ENCODE measurements at regions not wholly inside any gene's neighbourhood (a gene's known extent, or its start where the extent isn't known, plus 50 kb on each side); places are given as distances from the start of the nearest gene placed in this dataset.

DNA sequence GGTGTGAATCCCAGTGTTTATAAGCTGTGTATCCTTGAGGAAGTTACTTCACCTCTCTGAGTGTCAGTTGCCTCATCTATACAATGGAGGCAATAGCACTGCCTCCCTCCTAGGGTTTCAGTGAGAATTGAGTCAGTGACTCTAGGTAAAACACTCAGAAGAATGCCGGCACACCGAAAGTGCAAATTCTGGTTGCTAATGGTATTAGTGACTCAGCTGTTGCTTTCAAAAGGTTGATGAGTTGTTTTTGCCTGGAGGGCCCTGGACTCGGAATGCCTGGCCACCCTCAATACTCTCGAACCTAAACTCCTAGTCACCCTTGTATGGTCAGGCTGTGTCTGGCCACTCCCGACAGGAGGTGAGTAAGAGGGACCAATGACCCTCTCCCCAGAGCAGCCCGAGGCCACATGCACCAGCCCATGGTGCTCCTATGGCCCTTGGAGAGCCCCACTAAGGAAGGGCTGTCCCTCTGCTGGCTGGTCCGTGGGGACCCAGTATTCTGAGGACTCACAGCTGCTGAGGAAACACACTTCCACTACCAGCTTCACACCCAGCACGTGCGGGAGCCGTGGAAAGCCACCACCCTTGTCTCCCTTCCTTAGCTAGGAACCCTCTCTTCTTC is 60.2 kb downstream of the CALML3 start:
- no peak for TF ChIP-seq CTCF (IDR thresholded peaks at IDR 0.05; ENCODE audit: insufficient read depth, low read length, poor library complexity, severe bottlenecking)
- H3K36me3 ChIP-seq (ENCODE audit: control insufficient read depth, insufficient read depth, low read length), result no peaks in the 10 kb centered on the region
- peaks cover 6% of the 10 kb centered on the region for H3K27me3 ChIP-seq (replicated peaks; ENCODE audit: control insufficient read depth, insufficient read depth, low read length)
- no peak overlapping the region for H3K4me3 ChIP-seq (replicated peaks; ENCODE audit: low read depth, low read length)
- peak; percentile 72 for DNase-seq (ENCODE audit: extremely low read depth, insufficient read length)

DNA sequence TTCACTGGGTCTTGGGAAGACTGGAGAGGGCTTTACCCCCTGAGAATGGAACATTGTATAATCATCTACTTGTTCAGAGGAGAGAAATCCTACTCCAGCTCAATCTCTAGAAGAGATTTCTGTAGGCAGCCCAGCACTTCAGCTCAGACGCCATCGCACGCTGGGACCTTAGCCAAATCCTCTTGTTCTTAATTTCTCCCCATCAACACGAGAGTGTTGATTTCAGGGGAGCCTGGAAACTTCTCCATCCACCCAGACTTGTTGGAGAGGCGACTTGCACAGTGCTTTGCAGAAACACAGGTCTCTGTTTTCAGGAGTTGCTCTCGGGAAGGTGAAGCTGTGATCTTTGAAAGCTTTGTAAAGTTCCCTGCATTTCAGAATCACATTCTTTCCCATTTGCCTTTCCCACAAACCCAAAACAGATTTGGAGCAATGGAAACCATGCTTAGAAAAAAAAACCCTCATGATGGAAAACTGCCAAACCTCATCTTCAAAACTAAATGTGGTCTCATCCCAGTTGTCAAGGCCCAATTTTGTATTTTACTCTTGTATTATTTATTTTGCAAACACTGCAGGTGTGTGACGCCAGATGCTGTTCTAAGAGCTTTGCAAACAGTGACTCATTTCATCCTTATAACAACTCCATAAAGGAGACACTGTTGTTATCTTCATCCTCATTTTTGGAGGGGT is 60.9 kb downstream of the CALML3 start:
- no peak overlapping the region for H3K4me3 ChIP-seq (replicated peaks; ENCODE audit: low read depth, low read length)
- no peak for DNase-seq (ENCODE audit: extremely low read depth, insufficient read length)
- no peak for TF ChIP-seq CTCF (IDR thresholded peaks at IDR 0.05; ENCODE audit: insufficient read depth, low read length, poor library complexity, severe bottlenecking)
- no peaks in the 10 kb centered on the region for H3K36me3 ChIP-seq (ENCODE audit: control insufficient read depth, insufficient read depth, low read length)
- H3K27me3 ChIP-seq (replicated peaks; ENCODE audit: control insufficient read depth, insufficient read depth, low read length), result peaks cover 6% of the 10 kb centered on the region

DNA sequence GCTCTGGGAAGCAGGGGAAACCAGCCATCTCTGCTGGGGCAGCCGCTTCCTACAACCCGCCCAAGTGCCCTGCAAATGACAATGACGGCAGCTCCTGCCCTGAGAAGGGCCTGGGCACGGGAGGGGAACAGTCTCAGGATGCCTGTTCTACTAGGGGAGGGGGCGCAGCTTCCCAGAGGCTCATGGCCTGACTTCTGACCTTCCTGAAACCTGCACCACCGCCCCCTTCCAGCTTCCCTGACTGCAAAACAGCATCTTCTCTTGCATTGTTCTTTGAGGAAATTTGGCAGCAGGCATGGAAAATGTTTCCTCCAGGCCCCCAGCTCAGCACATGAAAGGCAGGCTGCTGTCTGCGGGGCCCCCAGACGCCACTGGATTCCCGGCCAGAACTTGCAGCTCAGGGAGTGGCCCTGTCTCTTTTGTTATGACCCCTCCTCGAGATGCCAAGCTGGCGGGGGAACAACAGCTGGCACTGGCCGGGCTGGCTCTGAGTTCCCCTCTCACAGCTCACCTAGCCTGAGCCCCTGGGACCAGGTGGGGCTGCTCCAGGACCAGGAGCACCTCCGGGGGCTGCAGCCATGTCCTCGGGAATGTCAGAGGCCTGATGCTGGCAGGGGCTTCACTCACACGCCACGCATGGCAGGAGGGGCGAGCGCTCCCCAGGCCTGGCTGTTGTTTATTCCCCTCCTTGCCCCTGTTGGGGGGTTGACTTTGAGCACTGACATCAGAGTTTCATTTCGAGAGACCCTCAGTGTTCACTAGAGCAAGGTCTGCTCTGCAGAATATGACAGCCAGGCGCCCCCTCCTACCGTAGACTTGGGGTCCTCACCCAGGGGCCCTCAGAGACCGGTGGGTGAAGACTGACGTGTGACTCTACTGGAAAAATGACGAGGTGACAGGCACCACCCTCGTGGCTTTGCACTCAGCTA is 62.7 kb downstream of the CALML3 start:
- DNase-seq (ENCODE audit: extremely low read depth, insufficient read length), result no peak
- no peak overlapping the region for H3K4me3 ChIP-seq (replicated peaks; ENCODE audit: low read depth, low read length)
- H3K36me3 ChIP-seq (ENCODE audit: control insufficient read depth, insufficient read depth, low read length), result no peaks in the 10 kb centered on the region
- H3K27me3 ChIP-seq (replicated peaks; ENCODE audit: control insufficient read depth, insufficient read depth, low read length), result peaks cover 8% of the 10 kb centered on the region
- TF ChIP-seq CTCF (IDR thresholded peaks at IDR 0.05; ENCODE audit: insufficient read depth, low read length, poor library complexity, severe bottlenecking), result no peak

DNA sequence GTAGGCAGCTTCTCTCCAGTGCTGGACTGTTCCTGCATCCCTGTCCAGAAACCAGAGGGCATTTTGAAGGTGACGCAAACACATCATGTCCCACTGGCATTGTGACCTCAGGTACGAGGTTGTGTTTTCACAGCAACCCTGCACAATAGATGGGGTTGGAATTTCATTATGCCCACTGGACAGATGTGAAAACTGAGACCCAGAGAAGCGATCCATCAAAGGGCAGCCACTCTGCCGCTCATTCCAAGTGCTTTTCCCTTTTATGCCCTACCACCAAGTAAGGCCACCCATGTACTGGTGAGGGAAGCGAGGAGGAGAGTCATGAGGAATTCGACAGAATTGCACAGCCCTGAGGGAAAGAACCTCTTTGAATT is 63.3 kb downstream of the CALML3 start:
- Histone ChIP-seq H3K27me3 (replicated peaks; ENCODE audit: control insufficient read depth, insufficient read depth, low read length) (peaks cover 10% of the 10 kb centered on the region), H3K36me3 (ENCODE audit: control insufficient read depth, insufficient read depth, low read length) (no peaks in the 10 kb centered on the region), H3K4me3 (replicated peaks; ENCODE audit: low read depth, low read length) (no peak overlapping the region)
- TF ChIP-seq CTCF (IDR thresholded peaks at IDR 0.05; ENCODE audit: insufficient read depth, low read length, poor library complexity, severe bottlenecking), result no peak
- no peak for DNase-seq (ENCODE audit: extremely low read depth, insufficient read length)

DNA sequence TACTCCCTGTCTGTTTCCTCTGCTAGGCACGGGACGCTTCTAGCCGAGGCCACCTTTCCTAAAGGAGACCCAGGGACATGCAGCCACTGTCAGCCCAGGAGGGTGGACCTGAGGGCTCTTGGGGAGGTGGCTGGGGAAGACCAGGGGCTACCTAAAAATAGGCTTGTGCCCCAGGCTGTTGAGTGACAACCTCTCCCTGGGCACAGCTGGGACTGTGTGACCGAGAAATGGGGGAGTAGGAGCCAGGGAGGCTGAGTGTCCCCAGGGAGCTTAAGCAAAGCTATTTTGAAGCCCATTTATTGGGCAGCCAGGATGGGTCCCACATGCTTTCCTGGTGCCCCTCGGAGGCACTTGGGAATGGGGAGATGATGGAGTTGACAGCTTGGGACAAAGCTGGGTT is 63.8 kb downstream of the CALML3 start:
- H3K4me3 ChIP-seq (replicated peaks; ENCODE audit: low read depth, low read length), result no peak overlapping the region

More for the DNA sequence above, 63.8 kb downstream of the CALML3 start:
- H3K36me3 ChIP-seq (ENCODE audit: control insufficient read depth, insufficient read depth, low read length), result no peaks in the 10 kb centered on the region
- no peak for TF ChIP-seq CTCF (IDR thresholded peaks at IDR 0.05; ENCODE audit: insufficient read depth, low read length, poor library complexity, severe bottlenecking)
- peaks cover 10% of the 10 kb centered on the region for H3K27me3 ChIP-seq (replicated peaks; ENCODE audit: control insufficient read depth, insufficient read depth, low read length)
- no peak for DNase-seq (ENCODE audit: extremely low read depth, insufficient read length)

Data from GM06990 (cell line).